DMS153 treated with DMSO at 0.1 percent for 48 hours (cell line): ENCODE measurements at regions not wholly inside any gene's neighbourhood (a gene's known extent, or its start where the extent isn't known, plus 50 kb on each side); places are given as distances from the start of the nearest gene placed in this dataset.

ENCODE experiments used
- DNase-seq: peaks from one replicate; lab custom pipeline; 2025; ENCODE audit not compliant: unreplicated experiment; lab: John Stamatoyannopoulos, UW

GRCh38 chr5:88489364-88489763 lies 220.7 kb upstream of the TMEM161B start:
- no peak for DNase-seq

GRCh38 chr5:88488561-88488960 lies 219.9 kb upstream of the TMEM161B start:
- no peak for DNase-seq

DNA sequence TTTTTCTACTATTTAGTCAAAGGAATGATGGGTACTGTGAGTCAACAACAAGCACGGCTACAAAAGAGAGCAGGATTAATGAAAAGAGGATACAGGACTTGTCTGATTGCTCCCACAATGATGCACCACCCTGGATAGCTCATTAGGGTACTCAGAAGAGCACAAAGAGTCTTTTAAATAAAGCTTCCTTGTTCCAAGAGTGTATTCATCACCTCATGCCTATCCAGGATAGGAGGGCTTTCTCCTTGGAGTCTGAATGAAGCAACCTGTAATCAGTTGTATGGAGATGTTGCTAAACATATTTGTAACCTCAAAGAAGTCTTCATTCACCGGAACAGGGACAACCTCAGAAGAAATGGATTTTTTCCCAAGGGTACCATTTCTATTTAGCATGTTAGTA lies 219.5 kb upstream of the TMEM161B start:
- DNase-seq = no peak

DNA sequence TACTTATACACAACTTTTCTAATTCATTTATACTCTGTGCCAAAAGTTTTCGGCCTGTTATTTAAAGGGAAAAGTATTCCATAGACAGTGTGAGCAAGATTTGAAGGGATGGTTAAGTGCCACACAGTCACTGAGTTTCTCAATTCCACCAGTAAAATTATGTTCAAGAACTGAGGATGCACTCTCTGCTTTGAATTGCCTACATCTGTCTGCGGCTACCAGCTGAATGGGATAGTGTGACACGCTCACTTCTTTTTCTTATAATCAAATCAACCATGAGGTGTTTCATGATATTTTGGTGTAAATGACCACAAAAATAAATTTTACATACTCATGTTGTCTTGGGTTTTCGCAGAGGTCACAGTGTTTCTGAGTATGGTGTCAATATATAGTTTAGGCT lies 218.4 kb upstream of the TMEM161B start:
- no peak for DNase-seq

DNA sequence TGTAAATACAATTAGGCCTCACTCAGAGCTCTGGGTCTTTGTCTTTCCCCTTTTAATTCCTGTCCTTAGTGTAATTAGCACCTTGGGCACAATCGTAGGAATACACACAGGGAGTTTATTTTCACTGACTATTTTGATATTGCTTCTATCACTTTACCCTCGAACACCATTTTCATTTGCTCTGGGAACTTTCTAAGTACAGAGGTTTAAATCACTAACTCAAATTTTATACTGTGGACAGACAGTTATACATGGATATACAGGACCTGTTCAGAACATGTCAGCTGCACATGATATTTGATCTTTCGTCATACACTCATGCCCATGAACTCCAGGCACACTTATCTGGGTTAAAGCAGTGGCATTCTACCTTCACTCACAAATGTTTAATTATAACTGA lies 217.8 kb upstream of the TMEM161B start:
- no peak for DNase-seq

DNA sequence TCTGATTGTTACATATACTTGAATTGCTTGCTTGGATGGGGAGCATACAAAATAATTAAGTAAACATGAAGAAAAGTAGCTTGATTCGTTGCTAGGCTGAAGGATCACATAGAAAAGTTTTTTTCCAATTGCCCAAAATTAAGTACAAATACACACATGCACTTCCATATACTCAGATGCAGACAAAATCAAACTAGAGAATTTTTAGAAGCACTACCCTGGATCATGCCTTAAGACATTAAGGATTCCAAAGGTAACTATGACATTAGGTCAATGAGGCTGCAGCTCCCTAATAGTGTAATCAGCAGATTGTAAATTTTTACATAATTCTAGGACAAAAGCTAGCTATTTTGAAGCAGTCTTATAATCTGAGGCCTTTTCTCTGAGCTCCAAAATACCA lies 216.9 kb upstream of the TMEM161B start:
- DNase-seq = no peak

DNA sequence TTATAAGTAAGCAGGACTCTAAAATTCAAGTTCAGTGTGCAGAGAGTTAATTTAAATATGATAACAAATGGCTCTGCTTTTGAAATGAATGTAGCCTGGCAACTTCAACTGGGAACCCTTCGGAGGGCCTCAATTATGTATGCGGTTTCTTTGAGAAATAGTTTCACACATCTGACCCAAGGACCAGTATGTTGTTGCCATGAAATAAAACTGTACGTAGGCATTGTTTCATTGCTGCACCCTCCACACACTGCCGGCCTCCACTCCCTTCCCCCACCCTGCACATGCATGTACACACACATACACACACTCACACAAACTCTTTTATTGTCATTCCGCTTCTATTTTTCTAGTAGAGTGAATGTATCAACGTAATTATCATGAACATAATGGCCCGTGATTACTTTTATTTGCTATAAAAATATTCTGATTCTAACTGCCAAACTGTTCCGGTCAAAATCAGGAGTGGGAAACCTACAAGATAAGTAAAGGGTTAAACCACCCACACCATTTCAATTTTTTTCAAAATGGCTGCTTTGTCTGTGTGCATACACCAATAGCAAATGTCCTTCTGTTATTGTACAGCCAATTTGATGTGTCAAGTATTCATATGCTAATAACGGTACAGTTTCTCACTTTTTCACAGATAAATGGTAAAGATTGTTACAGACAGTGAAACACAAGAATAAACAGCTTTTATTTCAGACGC lies 215.5 kb upstream of the TMEM161B start:
- no peak for DNase-seq

DNA sequence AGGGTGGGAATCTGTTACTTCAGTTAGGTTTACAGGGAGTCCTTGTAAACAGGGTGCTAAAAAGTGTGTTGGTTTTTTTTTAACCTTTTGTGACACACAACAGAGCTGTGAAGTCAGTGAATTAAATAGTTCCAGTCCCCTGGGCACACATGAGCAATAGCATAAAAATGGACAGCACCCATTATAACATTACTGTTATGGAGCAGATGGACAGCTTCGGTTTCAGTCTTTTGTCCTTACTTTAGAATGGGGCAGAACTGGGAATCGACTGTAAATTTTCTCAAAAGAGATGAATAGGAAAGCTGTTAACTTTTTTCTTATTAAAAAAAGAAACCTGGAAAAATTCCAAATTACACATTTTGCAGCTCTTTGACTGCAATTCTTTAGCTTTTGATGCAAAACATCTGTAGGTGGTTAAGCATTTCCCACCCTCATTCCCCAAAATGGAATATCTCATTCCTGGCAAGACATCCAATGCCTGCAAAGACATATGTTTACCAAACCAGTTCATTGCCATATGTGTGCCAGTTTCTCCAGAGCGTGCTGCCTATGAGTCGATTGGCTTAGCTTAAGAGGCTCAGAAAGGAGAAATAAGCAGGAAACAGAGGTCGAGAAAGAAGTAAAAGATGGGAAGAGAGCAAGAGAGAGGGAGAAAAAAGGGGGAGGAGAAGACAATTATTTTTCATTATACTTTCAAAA lies 212.3 kb upstream of the TMEM161B start:
- DNase-seq = no peak

GRCh38 chr5:88480245-88480644 lies 211.6 kb upstream of the TMEM161B start:
- no peak for DNase-seq

DNA sequence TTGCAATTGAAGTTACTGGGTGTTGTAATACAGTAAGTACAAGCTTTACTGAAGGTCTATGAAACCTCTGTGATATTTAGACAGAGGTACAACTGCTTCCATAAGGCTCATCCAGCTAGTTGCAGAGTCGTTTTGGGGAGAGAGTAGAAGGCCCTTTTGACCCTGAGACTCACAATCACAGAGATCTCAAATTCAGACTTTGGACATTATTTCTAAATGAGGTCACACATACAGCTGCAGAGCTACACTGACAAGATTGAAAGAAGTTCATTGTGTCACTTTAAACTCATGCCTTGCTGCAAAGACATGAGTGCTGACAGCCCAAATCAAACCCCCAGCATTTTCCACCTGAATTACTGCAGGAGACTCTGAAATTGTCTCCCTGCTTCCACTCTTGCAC lies 205.9 kb upstream of the TMEM161B start:
- DNase-seq = no peak

DNA sequence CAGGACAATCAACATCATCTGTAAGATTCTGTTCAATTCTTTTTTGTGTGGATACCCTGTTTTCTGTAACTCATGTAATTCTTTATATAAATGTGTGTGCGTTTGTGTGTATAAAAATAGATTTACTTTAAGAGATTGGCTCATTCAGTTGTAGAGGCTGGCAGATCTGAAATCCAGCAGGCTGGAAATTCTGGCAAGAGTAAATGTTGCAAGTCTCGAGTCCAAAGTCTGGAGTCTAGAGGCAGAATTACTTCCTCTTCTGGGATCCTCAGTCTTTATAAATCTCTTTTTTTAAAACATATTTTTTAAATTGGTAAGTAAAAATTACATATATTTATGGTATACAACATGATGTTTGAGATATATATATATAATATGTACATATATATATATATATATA lies 202.1 kb upstream of the TMEM161B start:
- no peak for DNase-seq

- DNase-seq = no peak
These were observed 191.3 kb upstream of the TMEM161B start for GRCh38 chr5:88459971-88460370.

DNA sequence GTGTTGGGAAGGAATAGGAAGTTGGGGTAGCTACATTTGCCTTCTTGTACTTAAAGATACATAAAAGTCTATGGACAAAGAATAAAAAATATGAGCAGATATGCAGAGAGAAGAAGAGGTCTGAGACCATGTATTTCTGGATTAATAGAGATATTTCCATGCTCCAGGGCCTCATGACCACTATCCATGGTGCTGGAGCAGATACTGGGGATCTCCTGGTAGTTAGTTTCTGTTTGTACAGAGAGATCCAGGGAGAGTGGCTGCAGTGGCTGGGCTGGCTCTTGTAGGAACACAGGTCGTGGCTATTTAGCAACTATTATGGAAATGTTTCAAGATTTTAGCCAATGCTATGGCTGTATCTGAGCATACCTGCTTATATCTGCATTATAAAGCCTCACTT lies 184.2 kb upstream of the TMEM161B start:
- no peak for DNase-seq

DNA sequence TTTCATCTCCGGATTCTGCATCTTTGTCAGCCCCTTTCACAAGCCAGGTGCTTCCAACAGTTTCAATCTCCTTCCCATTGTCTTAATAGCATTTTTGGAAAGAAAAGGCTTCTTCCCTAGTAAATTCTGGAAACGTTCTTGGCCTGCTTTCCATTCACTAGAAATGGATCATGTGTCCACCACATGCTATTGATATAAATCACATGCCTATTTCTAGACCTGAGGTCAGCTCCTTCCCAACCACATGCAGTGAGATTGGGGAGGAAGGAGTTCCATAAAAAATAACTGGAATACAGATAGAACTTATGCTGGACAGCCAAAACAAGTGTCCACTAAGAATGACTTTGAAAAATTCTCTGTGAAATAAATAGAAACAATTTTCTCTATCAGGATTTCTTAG lies 181.6 kb upstream of the TMEM161B start:
- DNase-seq = no peak

DNA sequence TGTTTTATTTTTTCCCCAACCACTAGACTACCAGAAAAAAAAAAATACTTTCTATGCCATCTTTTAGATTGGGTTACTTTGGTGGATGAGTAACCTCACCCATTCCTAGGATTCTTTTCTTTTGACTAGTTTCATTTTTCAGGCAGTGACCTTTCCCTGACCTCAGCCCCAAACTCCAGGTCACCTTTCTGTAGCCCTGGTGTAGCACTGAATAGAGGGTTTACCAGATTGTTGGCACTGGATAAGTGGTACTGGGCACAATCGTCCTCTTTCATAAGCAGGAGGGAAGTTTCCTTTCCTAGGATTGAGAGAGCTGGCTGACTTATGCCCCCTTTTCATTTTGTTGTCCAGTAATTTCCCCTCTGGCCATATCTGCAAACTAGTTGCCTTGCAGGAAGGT lies 169.4 kb upstream of the TMEM161B start:
- DNase-seq = no peak

DNA sequence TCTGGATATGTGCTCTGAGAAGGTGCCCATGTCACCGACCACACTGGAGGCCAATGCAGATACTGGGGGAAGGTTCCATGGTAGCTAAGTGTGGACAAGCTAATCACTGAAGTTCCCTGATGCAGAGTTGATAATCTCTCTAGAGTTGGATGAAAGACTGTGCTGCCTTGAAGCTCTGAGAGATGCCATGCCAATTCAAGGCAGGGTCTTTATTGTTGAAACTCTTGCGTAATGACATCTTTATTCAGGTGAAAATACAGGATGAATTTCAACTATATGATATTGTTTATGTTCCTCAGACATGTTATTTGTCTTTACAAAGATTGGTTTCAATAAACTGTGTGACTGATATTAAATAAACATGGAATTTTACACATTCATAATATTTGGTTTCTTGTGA lies 167.6 kb upstream of the TMEM161B start:
- DNase-seq = no peak

DNA sequence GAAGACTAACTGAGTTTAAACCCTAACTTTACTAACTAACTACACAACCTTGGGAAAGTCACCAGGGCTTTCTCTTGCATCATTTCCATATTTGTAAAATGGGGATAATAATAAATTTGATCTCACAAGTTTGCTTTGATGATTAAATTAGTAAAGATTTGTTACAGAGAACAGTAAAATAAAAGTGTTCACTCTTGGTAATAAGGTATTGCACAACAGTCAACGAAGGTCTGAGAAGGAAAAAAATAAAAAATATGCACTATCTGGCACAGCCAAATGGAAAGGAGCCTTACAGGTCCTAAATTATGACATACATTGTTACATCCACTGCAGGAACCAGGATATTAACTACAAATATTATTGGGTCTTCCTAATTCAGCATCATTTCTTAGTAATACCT lies 160.0 kb upstream of the TMEM161B start:
- DNase-seq = no peak

DNA sequence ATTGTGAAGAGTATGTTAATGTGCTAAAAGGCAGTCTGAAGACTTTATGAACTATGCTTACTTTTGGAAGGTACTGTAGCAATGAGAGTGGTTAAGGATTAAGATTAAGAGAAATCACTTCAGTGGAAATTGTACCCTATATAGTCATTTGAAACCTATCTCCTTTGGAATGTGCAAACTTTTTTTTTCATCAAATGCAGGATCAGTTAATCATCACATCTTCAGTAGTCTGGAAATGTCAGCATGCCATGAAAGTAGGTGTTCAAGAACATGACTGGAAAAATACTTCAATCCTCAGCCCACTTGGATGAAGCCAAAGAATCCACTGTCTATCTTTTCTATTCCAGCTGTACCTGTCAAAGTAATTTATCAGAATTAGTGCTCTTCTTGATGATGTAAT lies 157.8 kb upstream of the TMEM161B start:
- no peak for DNase-seq

DNA sequence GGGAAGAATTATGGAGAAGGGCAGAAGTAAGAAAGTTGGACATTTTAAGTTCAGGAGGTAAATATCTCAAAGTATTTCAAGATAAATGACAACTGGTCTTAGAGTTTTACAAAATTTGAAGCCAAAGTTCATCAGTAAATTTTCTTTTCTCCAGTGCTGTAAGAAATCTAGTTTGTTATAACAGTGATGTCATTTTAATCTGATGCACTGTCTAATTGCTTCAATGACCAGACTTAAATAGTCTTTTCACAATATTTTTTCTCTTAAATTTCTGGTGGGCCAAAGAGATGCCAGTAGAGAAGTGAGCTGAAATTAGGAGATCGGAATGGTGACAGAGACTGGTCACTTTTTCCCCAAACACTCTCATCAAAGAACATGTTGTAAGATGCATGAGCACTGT lies 156.5 kb upstream of the TMEM161B start:
- no peak for DNase-seq

- no peak for DNase-seq
These were observed 151.3 kb upstream of the TMEM161B start for GRCh38 chr5:88419931-88420330.

DNA sequence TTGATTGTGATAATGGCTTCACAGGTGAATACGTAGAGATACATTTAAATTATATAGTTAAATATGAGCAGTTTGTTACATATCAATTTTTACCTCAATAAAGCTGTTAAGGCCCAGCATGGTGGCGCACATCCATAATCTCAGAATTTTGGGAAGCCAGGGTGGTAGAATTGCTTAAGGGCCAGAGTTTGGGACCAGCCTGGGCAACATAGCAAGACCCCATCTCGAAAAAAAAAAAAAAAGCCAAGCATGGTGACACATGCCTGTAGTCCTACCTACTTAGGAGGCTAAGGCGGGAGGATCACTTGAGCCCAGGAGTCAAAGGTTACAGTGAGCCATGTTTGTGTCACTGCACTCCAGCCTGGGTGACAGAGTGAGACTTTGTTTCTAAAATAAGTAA lies 138.7 kb upstream of the TMEM161B start:
- no peak for DNase-seq

DNA sequence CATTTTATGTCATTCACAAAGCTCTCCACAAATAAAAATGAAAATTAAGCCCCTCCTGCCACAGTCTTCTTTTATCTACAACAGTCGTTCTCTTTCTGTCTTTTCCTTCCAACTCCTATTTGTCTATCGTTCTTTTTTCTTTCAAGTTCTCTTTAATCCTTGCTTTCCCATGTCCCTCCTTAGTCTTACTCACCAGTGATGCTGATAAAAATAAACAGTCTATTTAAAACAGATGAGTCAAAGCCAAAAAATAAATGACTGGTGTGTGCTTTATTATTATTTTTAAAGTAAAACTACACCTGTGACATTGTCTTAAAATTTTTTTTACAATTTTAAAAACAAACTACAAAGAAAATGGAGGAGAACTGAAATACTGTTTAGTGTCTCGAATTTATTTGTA lies 137.1 kb upstream of the TMEM161B start:
- no peak for DNase-seq

DNA sequence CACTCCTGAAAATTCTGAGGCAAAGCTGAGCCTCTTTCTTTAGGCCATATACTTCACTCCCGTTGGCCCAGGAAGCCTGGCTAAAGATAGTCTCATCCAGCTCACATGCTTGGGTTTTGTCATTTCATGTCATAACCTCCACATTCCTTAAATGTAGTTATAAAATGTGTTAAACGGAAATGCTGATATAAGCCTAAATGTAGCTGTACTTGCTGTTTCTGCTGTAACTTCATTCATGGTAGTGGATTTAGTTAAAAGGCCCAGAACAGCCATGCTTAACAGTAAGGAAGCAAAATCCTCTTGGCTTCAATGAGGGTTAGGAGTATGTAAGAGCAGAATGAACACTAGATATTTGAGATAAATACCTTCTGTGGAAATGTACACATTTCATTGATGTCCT lies 135.8 kb upstream of the TMEM161B start:
- no peak for DNase-seq
